Mesendoderm (in vitro differentiated cells): ENCODE measurements at regions not wholly inside any gene's neighbourhood (a gene's known extent, or its start where the extent isn't known, plus 50 kb on each side); places are given as distances from the start of the nearest gene placed in this dataset.

ENCODE experiments used
- DNase-seq: peaks from one replicate; pipeline ENCODE4 v3.0.0; 2013
- H2AK5ac ChIP-seq: 2 replicates; pipeline ENCODE4 v1.6.1; 2013; ENCODE audit warnings: low read length, inconsistent platforms
- H2BK120ac ChIP-seq: 2 replicates; pipeline ENCODE4 v1.6.1; 2013; ENCODE audit warnings: low read depth, mild to moderate bottlenecking, low read length, moderate library complexity, mixed read lengths
- H2BK15ac ChIP-seq: replicated peaks from 2 replicates; pipeline ENCODE4 v1.6.1; 2013; ENCODE audit warnings: low read depth, mild to moderate bottlenecking, moderate library complexity
- H2BK5ac ChIP-seq: 2 replicates; pipeline ENCODE4 v1.6.1; 2013; ENCODE audit warnings: low read length, inconsistent platforms
- H3K18ac ChIP-seq: 2 replicates; pipeline ENCODE4 v1.6.1; 2013; ENCODE audit warnings: mild to moderate bottlenecking, low read length, mixed read lengths
- H3K23ac ChIP-seq: one replicate; pipeline ENCODE4 v1.6.1; 2013; ENCODE audit warnings: low read length
- H3K27ac ChIP-seq: 2 replicates; pipeline ENCODE4 v1.5.1; 2013; ENCODE audit warnings: low read depth, mild to moderate bottlenecking, inconsistent platforms, low read length, moderate library complexity
- H3K27me3 ChIP-seq: 2 replicates; pipeline ENCODE4 v1.6.1; 2013; ENCODE audit warnings: low read length, control low read depth, mild to moderate bottlenecking, inconsistent platforms; ENCODE audit not compliant: insufficient read depth, poor library complexity
- H3K36me3 ChIP-seq: 2 replicates; pipeline ENCODE4 v1.6.1; 2013; ENCODE audit warnings: low read length, inconsistent platforms; ENCODE audit not compliant: control insufficient read depth, insufficient read depth
- H3K4ac ChIP-seq: one replicate; pipeline ENCODE4 v1.6.1; 2013; ENCODE audit warnings: low read depth, mild to moderate bottlenecking, low read length, moderate library complexity
- H3K4me1 ChIP-seq: 2 replicates; pipeline ENCODE4 v1.6.1; 2013; ENCODE audit warnings: low read depth, low read length, inconsistent platforms; ENCODE audit not compliant: control insufficient read depth
- H3K4me2 ChIP-seq: 2 replicates; pipeline ENCODE4 v1.6.1; 2013; ENCODE audit warnings: low read length
- H3K4me3 ChIP-seq: 2 replicates; pipeline ENCODE4 v1.5.1; 2013; ENCODE audit warnings: mild to moderate bottlenecking, low read length
- H3K56ac ChIP-seq: one replicate; pipeline ENCODE4 v1.6.1; 2013; ENCODE audit warnings: low read length
- H3K79me1 ChIP-seq: 2 replicates; pipeline ENCODE4 v1.6.1; 2013; ENCODE audit warnings: low read length, inconsistent platforms
- H3K79me2 ChIP-seq: 2 replicates; pipeline ENCODE4 v1.6.1; 2013; ENCODE audit warnings: mild to moderate bottlenecking, low read length; ENCODE audit not compliant: control insufficient read depth, insufficient read depth
- H3K9ac ChIP-seq: 2 replicates; pipeline ENCODE4 v1.6.1; 2013; ENCODE audit warnings: low read length, inconsistent platforms
- H4K5ac ChIP-seq: one replicate; pipeline ENCODE4 v1.6.1; 2013; ENCODE audit warnings: low read length
- H4K8ac ChIP-seq: one replicate; pipeline ENCODE4 v1.6.1; 2013; ENCODE audit warnings: low read depth, mild to moderate bottlenecking, control low read depth, low read length, moderate library complexity
- WGBS: extraction: QIAGEN DNeasy Blood & Tissue Kit; methylation state at CpG from one replicate; pipeline ENCODE4 v1.1.7; 2013; ENCODE audit warnings: low lambda C conversion rate, missing lambda C conversion rate; ENCODE audit not compliant: insufficient coverage; ENCODE audit errors: extremely low coverage; 5-methylcytosine and 5-hydroxymethylcytosine counted together

- Histone ChIP-seq H3K4me3 (no peak overlapping the region), H3K27ac (no peak overlapping the region), H3K56ac (no peak overlapping the region), H2BK15ac (no peak overlapping the region), H4K5ac (no peak overlapping the region), H3K36me3 (no peaks in the 10 kb centered on the region), H3K18ac (no peak overlapping the region), H3K27me3 (no peaks in the 10 kb centered on the region), H2AK5ac (no peak overlapping the region), H3K9ac (no peak overlapping the region), H3K4me1 (no peaks in the 10 kb centered on the region), H3K79me2 (no peaks in the 10 kb centered on the region), H2BK120ac (no peak overlapping the region), H3K23ac (no peak overlapping the region), H3K4ac (no peak overlapping the region), H3K4me2 (no peak overlapping the region), H4K8ac (no peak overlapping the region), H2BK5ac (no peak overlapping the region), H3K79me1 (no peaks in the 10 kb centered on the region)
- WGBS = no CpG with 5 or more reads among the region's 2 CpGs
- no peak for DNase-seq
Measured at GRCh38 chr11:28448186-28448585, 340.0 kb downstream of the METTL15 start.

- Histone ChIP-seq H3K36me3 (no peaks in the 10 kb centered on the region), H3K27ac (no peak overlapping the region), H3K4me1 (no peaks in the 10 kb centered on the region), H3K9ac (no peak overlapping the region), H3K27me3 (no peaks in the 10 kb centered on the region), H3K18ac (no peak overlapping the region), H2BK5ac (no peak overlapping the region), H3K23ac (no peak overlapping the region), H3K56ac (no peak overlapping the region), H3K79me1 (no peaks in the 10 kb centered on the region), H2BK15ac (no peak overlapping the region), H3K4me3 (no peak overlapping the region), H3K4me2 (no peak overlapping the region), H3K79me2 (no peaks in the 10 kb centered on the region), H3K4ac (no peak overlapping the region), H2AK5ac (no peak overlapping the region), H4K5ac (no peak overlapping the region), H2BK120ac (no peak overlapping the region), H4K8ac (no peak overlapping the region)
- WGBS = no CpG with 5 or more reads among the region's 1 CpG
- no peak for DNase-seq
Measured at GRCh38 chr11:28447226-28447625, 339.0 kb downstream of the METTL15 start.

GRCh38 chr11:28442131-28442530, 333.9 kb downstream of the METTL15 start:
- H3K4me2 ChIP-seq = no peak overlapping the region
- H3K23ac ChIP-seq = no peak overlapping the region
- H3K27me3 ChIP-seq = no peaks in the 10 kb centered on the region
- no peak overlapping the region for H2BK5ac ChIP-seq
- H2BK120ac ChIP-seq = no peak overlapping the region
- no peak overlapping the region for H3K18ac ChIP-seq
- H2BK15ac ChIP-seq = no peak overlapping the region
- no peak overlapping the region for H2AK5ac ChIP-seq
- no peak overlapping the region for H3K4ac ChIP-seq
- no peaks in the 10 kb centered on the region for H3K79me2 ChIP-seq
- H3K56ac ChIP-seq = no peak overlapping the region
- no peak overlapping the region for H4K5ac ChIP-seq
- WGBS = no CpG with 5 or more reads among the region's 2 CpGs
- DNase-seq = no peak
- H4K8ac ChIP-seq = no peak overlapping the region
- H3K9ac ChIP-seq = no peak overlapping the region
- H3K36me3 ChIP-seq = no peaks in the 10 kb centered on the region
- H3K4me3 ChIP-seq = no peak overlapping the region
- no peaks in the 10 kb centered on the region for H3K79me1 ChIP-seq
- no peaks in the 10 kb centered on the region for H3K4me1 ChIP-seq
- H3K27ac ChIP-seq = no peak overlapping the region

GRCh38 chr11:28439403-28439802, 331.2 kb downstream of the METTL15 start:
- H3K56ac ChIP-seq = no peak overlapping the region

GRCh38 chr11:28420099-28420498, 311.9 kb downstream of the METTL15 start:
- Histone ChIP-seq H4K5ac (no peak overlapping the region), H4K8ac (no peak overlapping the region), H3K27ac (no peak overlapping the region), H3K9ac (no peak overlapping the region), H2AK5ac (no peak overlapping the region), H3K27me3 (no peaks in the 10 kb centered on the region), H3K4me1 (no peaks in the 10 kb centered on the region), H3K23ac (no peak overlapping the region), H3K4ac (no peak overlapping the region), H3K79me1 (no peaks in the 10 kb centered on the region), H2BK15ac (no peak overlapping the region), H2BK5ac (no peak overlapping the region), H3K4me3 (no peak overlapping the region), H3K79me2 (no peaks in the 10 kb centered on the region), H3K18ac (no peak overlapping the region), H2BK120ac (no peak overlapping the region), H3K36me3 (no peaks in the 10 kb centered on the region), H3K4me2 (no peak overlapping the region), H3K56ac (no peak overlapping the region)
- no peak for DNase-seq
- WGBS = no CpG with 5 or more reads among the region's 1 CpG

More at GRCh38 chr11:28439403-28439802, 331.2 kb downstream of the METTL15 start:
- Histone ChIP-seq H4K8ac (no peak overlapping the region), H3K79me1 (no peaks in the 10 kb centered on the region), H3K4ac (no peak overlapping the region), H2BK15ac (no peak overlapping the region), H3K18ac (no peak overlapping the region), H3K27me3 (no peaks in the 10 kb centered on the region), H3K9ac (no peak overlapping the region), H3K4me1 (no peaks in the 10 kb centered on the region), H3K4me3 (no peak overlapping the region), H2BK120ac (no peak overlapping the region), H2AK5ac (no peak overlapping the region), H2BK5ac (no peak overlapping the region), H3K23ac (no peak overlapping the region), H3K36me3 (no peaks in the 10 kb centered on the region), H3K79me2 (no peaks in the 10 kb centered on the region), H4K5ac (no peak overlapping the region), H3K4me2 (no peak overlapping the region), H3K27ac (no peak overlapping the region)
- no peak for DNase-seq
- no CpG with 5 or more reads among the region's 4 CpGs for WGBS

GRCh38 chr11:28417601-28418323, 309.6 kb downstream of the METTL15 start:
- H3K18ac ChIP-seq = no peak overlapping the region
- no peak overlapping the region for H3K4ac ChIP-seq
- no peak overlapping the region for H2AK5ac ChIP-seq
- H3K23ac ChIP-seq = no peak overlapping the region
- H3K4me1 ChIP-seq = no peaks in the 10 kb centered on the region
- no peak for DNase-seq
- no peak overlapping the region for H3K27ac ChIP-seq
- no peak overlapping the region for H2BK15ac ChIP-seq
- no CpG with 5 or more reads among the region's 5 CpGs for WGBS
- no peak overlapping the region for H2BK5ac ChIP-seq
- no peak overlapping the region for H2BK120ac ChIP-seq
- no peak overlapping the region for H3K4me3 ChIP-seq
- no peaks in the 10 kb centered on the region for H3K27me3 ChIP-seq
- H3K4me2 ChIP-seq = no peak overlapping the region
- no peaks in the 10 kb centered on the region for H3K36me3 ChIP-seq
- no peaks in the 10 kb centered on the region for H3K79me2 ChIP-seq
- H3K79me1 ChIP-seq = no peaks in the 10 kb centered on the region
- no peak overlapping the region for H3K9ac ChIP-seq
- no peak overlapping the region for H3K56ac ChIP-seq
- H4K5ac ChIP-seq = no peak overlapping the region
- H4K8ac ChIP-seq = no peak overlapping the region
